Keratinocyte (primary cell): ENCODE measurements at regions not wholly inside any gene's neighbourhood (a gene's known extent, or its start where the extent isn't known, plus 50 kb on each side); places are given as distances from the start of the nearest gene placed in this dataset.

Experiments
- DNase-seq: peaks from one replicate; pipeline ENCODE4 v3.0.0-alpha.2; 2011; ENCODE audit warnings: low read depth, missing footprints, low spot score
- FAIRE-seq: peaks from 2 replicates; lab custom pipeline; 2011; peaks lifted over from hg19 to GRCh38; lab: Jason Lieb, UNC
- H2AFZ ChIP-seq: 2 replicates; pipeline ENCODE4 v1.6.0; 2012; ENCODE audit warnings: low read length, control low read depth, inconsistent platforms; ENCODE audit not compliant: control insufficient read depth
- H3K27ac ChIP-seq: 2 replicates; pipeline ENCODE4 v1.5.1; 2011; ENCODE audit warnings: low read length; ENCODE audit not compliant: control insufficient read depth, insufficient read depth
- H3K27me3 ChIP-seq: 3 replicates; pipeline ENCODE4 v1.6.0; 2011; ENCODE audit warnings: low read length; ENCODE audit not compliant: control insufficient read depth, insufficient read depth; ENCODE audit errors: extremely low read depth
- H3K36me3 ChIP-seq, 2 experiments: 2 replicates in 1 of 2; 3 replicates in 1 of 2; pipeline ENCODE4 v1.5.1; 2011; ENCODE audit warnings: low read length in 2 of 2, mild to moderate bottlenecking in 1 of 2; ENCODE audit not compliant: control insufficient read depth in 2 of 2, insufficient read depth in 2 of 2; ENCODE audit errors: extremely low read depth in 1 of 2
- H3K4me1 ChIP-seq: 3 replicates; pipeline ENCODE4 v1.5.1; 2011; ENCODE audit warnings: low read length; ENCODE audit not compliant: control insufficient read depth, insufficient read depth; ENCODE audit errors: extremely low read depth
- H3K4me2 ChIP-seq: 3 replicates; pipeline ENCODE4 v1.6.0; 2011; ENCODE audit warnings: low read depth, low read length; ENCODE audit not compliant: control insufficient read depth, insufficient read depth; ENCODE audit errors: extremely low read depth
- H3K4me3 ChIP-seq, 3 experiments: fragments of 200-600 bp in 1 of 3; sonication (generic) in 1 of 3; 2 replicates in 2 of 3; 3 replicates in 1 of 3; pipeline ENCODE4 v1.5.1; 2011 to 2016; ENCODE audit warnings: low read length in 3 of 3, mild to moderate bottlenecking in 3 of 3, control low read depth in 2 of 3, inconsistent platforms in 1 of 3, low read depth in 1 of 3, mixed read lengths in 1 of 3, mixed run types in 1 of 3, moderate library complexity in 1 of 3; ENCODE audit not compliant: control insufficient read depth in 2 of 3, insufficient read depth in 2 of 3; ENCODE audit errors: extremely low read depth in 1 of 3
- H3K79me2 ChIP-seq: 2 replicates; pipeline ENCODE4 v1.6.0; 2012; ENCODE audit warnings: low read length; ENCODE audit not compliant: control insufficient read depth, insufficient read depth
- H3K9ac ChIP-seq: 3 replicates; pipeline ENCODE4 v1.6.0; 2011; ENCODE audit warnings: low read length; ENCODE audit not compliant: control insufficient read depth, insufficient read depth; ENCODE audit errors: extremely low read depth
- H3K9me1 ChIP-seq: 3 replicates; pipeline ENCODE4 v1.6.0; 2011; ENCODE audit warnings: low read length; ENCODE audit not compliant: control insufficient read depth, insufficient read depth; ENCODE audit errors: extremely low read depth
- H3K9me3 ChIP-seq: 2 replicates; pipeline ENCODE4 v1.5.1; 2012; ENCODE audit warnings: low read depth, low read length; ENCODE audit not compliant: control insufficient read depth
- H4K20me1 ChIP-seq: 3 replicates; pipeline ENCODE4 v1.6.0; 2011; ENCODE audit warnings: low read length; ENCODE audit not compliant: control insufficient read depth, insufficient read depth; ENCODE audit errors: extremely low read depth
- CTCF ChIP-seq, 3 experiments: IDR thresholded peaks in 1 of 3; conservative IDR thresholded peaks in 1 of 3; optimal IDR thresholded peaks in 1 of 3; 2 replicates in 2 of 3; 3 replicates in 1 of 3; pipeline versions ENCODE3 to v1.5.1; 2011; ENCODE audit warnings: low read length in 3 of 3, mild to moderate bottlenecking in 3 of 3, moderate library complexity in 2 of 3, control low read depth in 1 of 3, inconsistent platforms in 1 of 3; ENCODE audit not compliant: insufficient read depth in 2 of 3; ENCODE audit errors: extremely low read depth in 1 of 3
- EZH2 ChIP-seq: IDR thresholded peaks from one replicate; pipeline ENCODE4 v1.6.1; 2012; ENCODE audit warnings: inconsistent platforms, mild to moderate bottlenecking, low read length, moderate library complexity
- dilution Hi-C: fragments of 300-500 bp; cut with MboI; formaldehyde crosslinking; loops from one replicate; pipeline ENCODE4 v1.7.0; 2020; ENCODE audit warnings: low sequenced_read_pairs; ENCODE audit not compliant: extremely low pct_ligation_motif_present

GRCh38 chr12:102592134-102592533 lies 111.8 kb upstream of the IGF1 start:
- DNase-seq (no peak), FAIRE-seq (no peak)
- TF ChIP-seq EZH2 (no peak), CTCF (optimal IDR thresholded peaks at IDR 0.05 in 1 of 3, IDR thresholded peaks at IDR 0.05 in 1 of 3, conservative IDR thresholded peaks at IDR 0.05 in 1 of 3; ENCODE audit: extremely low read depth in 1 of 3, insufficient read depth in 2 of 3, low read length in 3 of 3) (no peak)
- dilution Hi-C loops, result no loop called here
- H3K4me3 ChIP-seq, result no peak overlapping the region
- H3K4me2 ChIP-seq, result no peak overlapping the region
- H3K36me3 ChIP-seq, result no peaks in the 10 kb centered on the region
- H3K27me3 ChIP-seq, result no peaks in the 10 kb centered on the region
- no peaks in the 10 kb centered on the region for H3K79me2 ChIP-seq
- no peaks in the 10 kb centered on the region for H3K9me3 ChIP-seq
- no peaks in the 10 kb centered on the region for H4K20me1 ChIP-seq
- H3K4me1 ChIP-seq, result no peaks in the 10 kb centered on the region
- no peak overlapping the region for H2AFZ ChIP-seq
- H3K9ac ChIP-seq, result no peak overlapping the region
- no peaks in the 10 kb centered on the region for H3K9me1 ChIP-seq
- no peak overlapping the region for H3K27ac ChIP-seq

- Histone ChIP-seq H3K9me1 (no peaks in the 10 kb centered on the region), H3K27me3 (no peaks in the 10 kb centered on the region), H3K36me3 (no peaks in the 10 kb centered on the region), H4K20me1 (no peaks in the 10 kb centered on the region), H3K4me3 (no peak overlapping the region), H3K9me3 (no peaks in the 10 kb centered on the region), H3K79me2 (no peaks in the 10 kb centered on the region), H3K27ac (no peak overlapping the region), H3K9ac (no peak overlapping the region), H2AFZ (no peak overlapping the region), H3K4me1 (no peaks in the 10 kb centered on the region), H3K4me2 (no peak overlapping the region)
- no peak for TF ChIP-seq CTCF (optimal IDR thresholded peaks at IDR 0.05 in 1 of 3, IDR thresholded peaks at IDR 0.05 in 1 of 3, conservative IDR thresholded peaks at IDR 0.05 in 1 of 3; ENCODE audit: extremely low read depth in 1 of 3, insufficient read depth in 2 of 3, low read length in 3 of 3)
- no peak for TF ChIP-seq EZH2
- dilution Hi-C loops, result no loop called here
- FAIRE-seq, result no peak
- no peak for DNase-seq
These were observed 92.9 kb upstream of the IGF1 start for GRCh38 chr12:102573237-102573636.
